ENCODE measurements at regions not wholly inside any gene's neighbourhood (a gene's known extent, or its start where the extent isn't known, plus 50 kb on each side); places are given as distances from the start of the nearest gene placed in this dataset.
A peak's percentile ranks its signal among the peaks of the same experiment; 100 is the strongest.

DNA sequence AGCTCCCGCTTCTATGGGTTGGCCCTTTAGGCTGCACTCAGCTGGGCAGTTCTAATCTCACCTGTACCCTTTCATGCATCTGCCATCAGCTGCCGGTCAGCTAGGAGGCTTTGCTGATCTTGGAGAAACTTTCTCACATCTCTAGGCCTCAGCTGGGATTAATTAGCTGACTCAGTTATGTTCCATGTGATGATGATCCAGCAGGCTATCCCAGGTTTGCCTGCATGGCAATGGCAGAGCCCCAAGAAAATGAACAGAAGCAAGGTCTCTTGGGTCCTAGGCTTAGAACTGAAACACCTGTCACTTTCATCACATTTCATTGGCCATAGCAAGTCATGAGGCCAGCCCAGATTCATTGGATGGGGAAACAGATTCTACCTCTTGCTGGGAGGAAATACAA is 304.6 kb upstream of the TBC1D5 start:
- TF ChIP-seq, protein P1, sequence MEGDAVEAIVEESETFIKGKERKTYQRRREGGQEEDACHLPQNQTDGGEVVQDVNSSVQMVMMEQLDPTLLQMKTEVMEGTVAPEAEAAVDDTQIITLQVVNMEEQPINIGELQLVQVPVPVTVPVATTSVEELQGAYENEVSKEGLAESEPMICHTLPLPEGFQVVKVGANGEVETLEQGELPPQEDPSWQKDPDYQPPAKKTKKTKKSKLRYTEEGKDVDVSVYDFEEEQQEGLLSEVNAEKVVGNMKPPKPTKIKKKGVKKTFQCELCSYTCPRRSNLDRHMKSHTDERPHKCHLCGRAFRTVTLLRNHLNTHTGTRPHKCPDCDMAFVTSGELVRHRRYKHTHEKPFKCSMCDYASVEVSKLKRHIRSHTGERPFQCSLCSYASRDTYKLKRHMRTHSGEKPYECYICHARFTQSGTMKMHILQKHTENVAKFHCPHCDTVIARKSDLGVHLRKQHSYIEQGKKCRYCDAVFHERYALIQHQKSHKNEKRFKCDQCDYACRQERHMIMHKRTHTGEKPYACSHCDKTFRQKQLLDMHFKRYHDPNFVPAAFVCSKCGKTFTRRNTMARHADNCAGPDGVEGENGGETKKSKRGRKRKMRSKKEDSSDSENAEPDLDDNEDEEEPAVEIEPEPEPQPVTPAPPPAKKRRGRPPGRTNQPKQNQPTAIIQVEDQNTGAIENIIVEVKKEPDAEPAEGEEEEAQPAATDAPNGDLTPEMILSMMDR (IDR thresholded peaks at IDR 0.05; ENCODE audit: low read depth, low read length, missing control alignments): no peak
- H3K4me3 ChIP-seq (replicated peaks; ENCODE audit: low read depth, low read length): no peak overlapping the region
- peak; percentile 6 for DNase-seq (ENCODE audit: extremely low read depth, low read depth)

DNA sequence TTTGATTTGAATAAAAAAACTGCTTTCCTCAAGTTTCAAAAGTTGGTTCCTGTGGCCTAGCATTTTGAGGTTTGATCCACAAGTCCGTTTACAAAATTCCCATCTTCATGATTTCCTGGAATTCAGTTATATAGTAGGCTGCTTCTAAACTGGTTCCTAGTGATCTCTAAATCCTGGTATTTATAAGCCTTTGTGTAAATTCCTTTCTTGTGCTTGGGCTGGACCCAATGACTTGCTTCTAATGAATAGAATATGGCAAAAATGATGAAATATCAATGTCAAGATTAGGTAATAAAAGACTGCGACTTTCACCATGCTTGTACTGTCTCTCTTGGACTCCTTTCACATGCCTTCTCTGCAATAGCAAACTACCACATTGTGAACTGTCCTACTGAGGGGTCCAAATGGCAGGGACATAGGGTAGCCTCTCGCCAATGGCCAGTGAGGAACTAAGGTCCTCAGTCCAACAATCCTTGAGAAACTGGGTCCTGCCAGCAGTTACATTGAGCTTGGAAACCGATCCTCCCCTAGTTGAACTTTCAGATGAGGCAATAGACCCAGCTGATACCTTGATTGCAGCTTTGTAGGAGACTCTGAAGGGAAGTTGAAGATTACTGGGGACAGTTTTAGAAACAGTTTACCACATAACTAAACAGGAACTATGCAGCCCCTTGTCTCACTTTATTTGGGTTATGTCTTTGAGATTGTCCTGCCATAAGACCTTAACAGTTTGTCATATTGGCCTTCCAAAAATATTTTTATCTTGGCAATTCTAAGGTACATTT is 303.9 kb upstream of the TBC1D5 start:
- TF ChIP-seq, protein P1 (IDR thresholded peaks at IDR 0.05; ENCODE audit: low read depth, low read length, missing control alignments): no peak
- DNase-seq (ENCODE audit: extremely low read depth, low read depth): no peak
- H3K4me3 ChIP-seq (replicated peaks; ENCODE audit: low read depth, low read length): no peak overlapping the region

DNA sequence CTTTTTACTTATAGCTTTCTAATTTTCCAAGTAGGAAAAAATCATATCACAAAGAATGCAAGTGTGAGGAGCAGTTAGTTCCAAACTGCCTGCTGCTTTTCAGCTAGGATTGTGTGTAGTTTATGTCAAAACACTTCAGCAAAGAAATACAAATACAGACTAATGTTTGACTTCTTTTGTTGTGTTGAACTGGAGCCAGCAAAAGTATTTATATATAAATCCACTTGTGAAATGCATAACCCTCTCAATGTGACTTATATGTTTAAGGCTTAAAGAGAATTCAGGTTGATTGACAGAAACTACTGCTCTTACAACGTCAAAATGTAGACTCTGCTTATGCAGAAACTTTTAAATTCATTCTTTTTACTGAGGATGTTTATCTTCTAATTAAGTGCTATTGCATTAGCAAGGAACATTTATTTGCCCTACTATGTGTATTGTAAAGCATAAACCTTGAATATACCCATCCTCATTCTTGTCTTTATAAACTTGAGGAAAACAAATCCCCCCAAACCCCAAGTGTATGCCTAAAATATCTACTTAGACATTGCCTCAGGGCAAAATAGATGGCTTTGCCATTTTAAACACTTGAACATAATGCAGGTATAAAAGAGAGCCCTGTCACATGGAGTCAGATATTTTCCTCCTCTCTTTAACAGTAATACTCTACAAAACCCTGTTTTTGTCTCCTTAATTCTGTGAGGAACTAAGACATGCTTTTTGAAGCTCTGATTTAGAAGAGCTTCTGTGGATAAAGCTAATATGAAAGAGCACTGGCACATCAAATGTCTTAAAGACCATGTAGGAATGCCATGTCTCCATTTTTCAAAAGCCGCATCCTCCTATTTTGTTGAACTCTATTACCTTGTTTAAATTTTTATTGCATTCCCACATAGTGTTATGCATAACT is 302.8 kb upstream of the TBC1D5 start:
- DNase-seq (ENCODE audit: extremely low read depth, low read depth): no peak
- TF ChIP-seq, protein P1 (IDR thresholded peaks at IDR 0.05; ENCODE audit: low read depth, low read length, missing control alignments): no peak

DNA sequence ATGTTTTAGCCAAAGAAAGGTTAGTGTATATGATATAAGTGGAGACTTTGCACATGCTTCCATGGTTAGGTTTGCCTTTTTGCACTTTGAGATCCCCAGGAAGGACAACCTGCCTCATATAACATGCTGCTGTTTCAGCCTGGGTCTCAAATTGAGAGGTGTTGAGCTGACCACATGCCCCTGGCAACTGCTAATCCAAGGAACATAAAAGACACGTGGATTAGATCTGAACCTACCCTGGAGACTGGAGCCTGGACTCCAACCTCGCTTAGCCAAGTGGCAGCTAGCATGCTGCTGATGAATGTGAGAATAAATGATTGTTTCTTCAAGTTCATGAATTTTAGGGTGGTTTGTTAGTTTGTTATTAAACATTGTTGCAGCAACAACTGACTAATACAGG is 301.8 kb upstream of the TBC1D5 start:
- DNase-seq (ENCODE audit: extremely low read depth, low read depth): no peak
- TF ChIP-seq, protein P1 (IDR thresholded peaks at IDR 0.05; ENCODE audit: low read depth, low read length, missing control alignments): no peak
- no peak overlapping the region for H3K4me3 ChIP-seq (replicated peaks; ENCODE audit: low read depth, low read length)

More for the DNA sequence above, 302.8 kb upstream of the TBC1D5 start:
- H3K4me3 ChIP-seq (replicated peaks; ENCODE audit: low read depth, low read length): no peak overlapping the region

DNA sequence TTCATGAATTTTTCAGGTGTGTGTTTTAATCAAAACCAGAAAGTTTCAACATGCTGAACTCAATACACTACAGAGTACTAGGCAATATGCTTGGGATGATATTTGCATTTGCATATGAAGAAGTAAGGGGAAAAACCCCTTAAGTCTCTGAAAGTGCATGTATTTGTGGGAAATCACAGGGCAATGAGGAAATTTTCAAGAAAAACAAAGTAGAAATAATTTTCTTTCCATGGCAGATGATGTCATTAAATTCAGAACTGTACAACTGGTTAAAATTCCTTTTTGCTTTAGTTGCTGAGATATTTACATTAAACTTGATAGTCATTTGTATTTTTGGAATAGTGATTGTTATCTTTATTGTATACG is 294.0 kb upstream of the TBC1D5 start:
- TF ChIP-seq, protein P1 (IDR thresholded peaks at IDR 0.05; ENCODE audit: low read depth, low read length, missing control alignments): no peak
- DNase-seq (ENCODE audit: extremely low read depth, low read depth): no peak
- no peak overlapping the region for H3K4me3 ChIP-seq (replicated peaks; ENCODE audit: low read depth, low read length)

DNA sequence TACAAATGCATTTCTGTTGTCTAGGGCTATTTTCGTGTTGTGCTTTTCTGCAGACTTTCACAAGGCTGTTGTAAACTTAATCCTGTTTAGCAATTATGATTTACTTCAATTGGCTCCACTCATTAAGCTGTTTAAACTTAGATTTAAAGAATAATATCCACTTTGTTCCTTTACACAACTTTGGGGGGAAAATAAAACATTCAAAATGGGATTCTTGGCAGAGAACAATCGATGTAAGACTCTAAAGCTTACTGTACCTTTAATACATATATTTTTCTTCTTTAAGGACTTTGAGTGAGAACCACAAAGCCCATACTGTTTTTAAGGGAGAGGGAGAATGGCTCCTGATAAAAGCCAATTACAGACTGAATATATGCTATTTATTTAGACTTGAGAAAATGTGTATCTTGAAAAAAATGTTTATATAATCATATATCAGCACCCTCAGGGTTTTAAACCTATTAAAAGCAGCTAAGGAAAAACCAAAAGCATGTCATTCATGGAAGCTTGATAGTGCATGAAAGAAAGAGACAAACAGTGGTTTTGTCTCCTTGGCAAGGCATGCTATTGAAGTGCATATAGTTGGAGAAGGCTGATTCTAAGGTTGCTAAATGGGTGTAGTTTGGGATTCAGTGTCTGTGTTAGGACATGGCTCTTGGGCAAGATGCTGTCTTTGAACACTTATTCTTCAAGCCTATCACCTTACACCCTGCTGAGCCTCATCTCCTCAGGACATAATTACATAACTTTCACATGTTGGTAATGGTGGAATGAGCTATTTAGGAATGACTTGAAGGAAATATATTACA is 293.4 kb upstream of the TBC1D5 start:
- no peak for DNase-seq (ENCODE audit: extremely low read depth, low read depth)
- no peak overlapping the region for H3K4me3 ChIP-seq (replicated peaks; ENCODE audit: low read depth, low read length)
- TF ChIP-seq, protein P1 (IDR thresholded peaks at IDR 0.05; ENCODE audit: low read depth, low read length, missing control alignments): no peak
